ENCODE measurements at regions not wholly inside any gene's neighbourhood (a gene's known extent, or its start where the extent isn't known, plus 50 kb on each side); places are given as distances from the start of the nearest gene placed in this dataset.
A peak's percentile ranks its signal among the peaks of the same experiment; 100 is the strongest.
"Not testable (repeated sequence)": the region's sequence is repeated elsewhere in the genome, so short reads cannot be mapped to it uniquely, and the experiment has no call there.

- CTCF ChIA-PET: no interaction called here
- no peak for DNase-seq (ENCODE audit: low spot score)
- POLR2A ChIA-PET (ENCODE audit: low non-redundant PET): no interaction called here
- TF ChIP-seq EZH2 (IDR thresholded peaks at IDR 0.05; ENCODE audit: borderline replicate concordance, low read depth, low read length, poor library complexity, severe bottlenecking): no peak
- H3K4me3 ChIP-seq (ENCODE audit: low read depth, low read length, poor library complexity, severe bottlenecking): no peak overlapping the region
- no peak overlapping the region for H3K27ac ChIP-seq (ENCODE audit: low read depth, low read length, poor library complexity, severe bottlenecking)
- no TSS peak for BruUV-seq (replicated peaks)
- H3K36me3 ChIP-seq (ENCODE audit: insufficient read depth, low read length, poor library complexity, severe bottlenecking): no peaks in the 10 kb centered on the region
- intact Hi-C loops (cut with micrococcal nuclease; ENCODE audit: unreplicated experiment): no loop called here
- H3K27me3 ChIP-seq (replicated peaks; ENCODE audit: insufficient read depth, low read depth, low read length, poor library complexity): peaks cover 4% of the 10 kb centered on the region
- H3K4me1 ChIP-seq (ENCODE audit: insufficient read depth, low read length, poor library complexity, severe bottlenecking): no peaks in the 10 kb centered on the region
- H3K9me3 ChIP-seq (ENCODE audit: low read depth, low read length, poor library complexity, severe bottlenecking): no peaks in the 10 kb centered on the region
Observed at GRCh38 chr14:92223025-92223424, 99.9 kb upstream of the SLC24A4 start.

- no peak for TF ChIP-seq CTCF (conservative IDR thresholded peaks at IDR 0.05; ENCODE audit: low read depth, low read length)
- no peak for TF ChIP-seq EZH2 (IDR thresholded peaks at IDR 0.05; ENCODE audit: borderline replicate concordance, low read depth, low read length, poor library complexity, severe bottlenecking)
- no peaks in the 10 kb centered on the region for H3K9me3 ChIP-seq (ENCODE audit: low read depth, low read length, poor library complexity, severe bottlenecking)
- H3K4me1 ChIP-seq (ENCODE audit: insufficient read depth, low read length, poor library complexity, severe bottlenecking): no peaks in the 10 kb centered on the region
- ChIA-PET POLR2A (ENCODE audit: low non-redundant PET) (no interaction called here), CTCF (no interaction called here)
- no peak overlapping the region for H3K4me3 ChIP-seq (ENCODE audit: low read depth, low read length, poor library complexity, severe bottlenecking)
- no peaks in the 10 kb centered on the region for H3K27me3 ChIP-seq (replicated peaks; ENCODE audit: insufficient read depth, low read depth, low read length, poor library complexity)
- no peaks in the 10 kb centered on the region for H3K36me3 ChIP-seq (ENCODE audit: insufficient read depth, low read length, poor library complexity, severe bottlenecking)
- no TSS peak for BruUV-seq (replicated peaks)
- intact Hi-C loops (cut with micrococcal nuclease; ENCODE audit: unreplicated experiment): no loop called here
- H3K27ac ChIP-seq (ENCODE audit: low read depth, low read length, poor library complexity, severe bottlenecking): no peak overlapping the region
- DNase-seq (ENCODE audit: low spot score): peak; percentile 36
Observed at GRCh38 chr14:92224358-92224954, 98.5 kb upstream of the SLC24A4 start.

- no peak for TF ChIP-seq CTCF (conservative IDR thresholded peaks at IDR 0.05; ENCODE audit: low read depth, low read length)
- no peak overlapping the region for H3K4me3 ChIP-seq (ENCODE audit: low read depth, low read length, poor library complexity, severe bottlenecking)
- no peaks in the 10 kb centered on the region for H3K36me3 ChIP-seq (ENCODE audit: insufficient read depth, low read length, poor library complexity, severe bottlenecking)
- no TSS peak for BruUV-seq (replicated peaks)
- DNase-seq (ENCODE audit: low spot score): no peak
- POLR2A ChIA-PET (ENCODE audit: low non-redundant PET): no interaction called here
- H3K4me1 ChIP-seq (ENCODE audit: insufficient read depth, low read length, poor library complexity, severe bottlenecking): no peaks in the 10 kb centered on the region
- H3K9me3 ChIP-seq (ENCODE audit: low read depth, low read length, poor library complexity, severe bottlenecking): no peaks in the 10 kb centered on the region
- CTCF ChIA-PET: no interaction called here
- intact Hi-C loops (cut with micrococcal nuclease; ENCODE audit: unreplicated experiment): no loop called here
- H3K27me3 ChIP-seq (replicated peaks; ENCODE audit: insufficient read depth, low read depth, low read length, poor library complexity): no peaks in the 10 kb centered on the region
- H3K27ac ChIP-seq (ENCODE audit: low read depth, low read length, poor library complexity, severe bottlenecking): no peak overlapping the region
Observed at GRCh38 chr14:92225731-92226130, 97.2 kb upstream of the SLC24A4 start.

- H3K27me3 ChIP-seq (replicated peaks; ENCODE audit: insufficient read depth, low read depth, low read length, poor library complexity); BruUV-seq (replicated peaks); H3K9me3 ChIP-seq (ENCODE audit: low read depth, low read length, poor library complexity, severe bottlenecking); H3K4me1 ChIP-seq (ENCODE audit: insufficient read depth, low read length, poor library complexity, severe bottlenecking); intact Hi-C loops (cut with micrococcal nuclease; ENCODE audit: unreplicated experiment); H3K27ac ChIP-seq (ENCODE audit: low read depth, low read length, poor library complexity, severe bottlenecking); CTCF ChIA-PET; POLR2A ChIA-PET (ENCODE audit: low non-redundant PET); DNase-seq (ENCODE audit: low spot score); H3K4me3 ChIP-seq (ENCODE audit: low read depth, low read length, poor library complexity, severe bottlenecking); H3K36me3 ChIP-seq (ENCODE audit: insufficient read depth, low read length, poor library complexity, severe bottlenecking): not testable (repeated sequence)
Observed at GRCh38 chr14:92226166-92226565, 96.8 kb upstream of the SLC24A4 start.
